Right atrium auricular region (tissue), 2 donors: ENCODE measurements at regions not wholly inside any gene's neighbourhood (a gene's known extent, or its start where the extent isn't known, plus 50 kb on each side); places are given as distances from the start of the nearest gene placed in this dataset.

Experiments used
- DNase-seq: peaks from one replicate; pipeline ENCODE4 v3.0.0-alpha.2; 2019; ENCODE audit warnings: low spot score
- H3K27ac ChIP-seq, 2 donors: fragments of 200-600 bp; sonication (generic); 1 replicate in 1 of 2; 2 replicates in 1 of 2; pipeline ENCODE4 v1.5.1; 2016 to 2019
- H3K27me3 ChIP-seq, 2 donors: fragments of 200-600 bp; sonication (generic); one replicate each; pipeline versions ENCODE4 v1.5.1 to v1.6.0; 2017 to 2019
- H3K36me3 ChIP-seq: fragments of 200-600 bp; sonication (generic); one replicate; pipeline ENCODE4 v1.5.1; 2016
- H3K4me1 ChIP-seq, 2 donors: fragments of 200-600 bp; sonication (generic); one replicate each; pipeline versions ENCODE4 v1.5.1 to v1.6.0; 2017 to 2019
- H3K4me3 ChIP-seq, 2 donors: fragments of 200-600 bp; sonication (generic); 1 replicate in 1 of 2; 2 replicates in 1 of 2; pipeline ENCODE4 v1.5.1; 2017 to 2019; ENCODE audit warnings: mild to moderate bottlenecking in 1 of 2, moderate library complexity in 1 of 2
- H3K9me3 ChIP-seq, 2 donors: fragments of 200-600 bp; sonication (generic); one replicate each; pipeline ENCODE4 v1.5.1; 2019
- TF ChIP-seq, protein P1 (sequence below), 2 donors: fragments of 200-600 bp; sonication (generic); IDR thresholded peaks; one replicate each; pipeline ENCODE4 v1.5.1; 2019; ENCODE audit warnings: antibody characterized with exemption in 2 of 2

DNA sequence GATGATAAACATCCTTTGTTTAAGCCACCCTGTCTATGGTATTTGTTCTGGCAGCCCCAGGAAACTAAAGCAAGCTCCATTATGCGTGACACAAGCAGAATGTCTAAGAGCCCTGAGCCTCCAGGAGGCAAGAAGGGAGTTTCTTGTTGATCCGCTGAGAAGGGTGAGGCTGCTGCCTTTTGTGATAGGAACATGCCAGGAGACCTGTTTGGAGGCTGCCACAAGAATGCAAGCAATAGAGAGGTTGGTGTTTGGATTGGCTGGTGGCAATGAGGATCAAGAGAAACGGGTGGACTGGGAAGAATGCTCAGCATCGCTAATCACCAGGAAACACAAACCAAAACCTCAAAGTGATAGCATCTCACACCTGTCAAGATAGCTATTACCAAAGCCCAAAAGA is 104.8 kb downstream of the ASB7 start:
- peak; percentile 38 for DNase-seq
- Histone ChIP-seq H3K4me3 (no peak overlapping the region), H3K27me3 (no peaks in the 10 kb centered on the region), H3K4me1 (peaks cover 0 to 15% of the 10 kb centered on the region in 2 donors), H3K36me3 (no peaks in the 10 kb centered on the region), H3K9me3 (no peaks in the 10 kb centered on the region), H3K27ac (no peak overlapping the region)
- TF ChIP-seq, protein P1, sequence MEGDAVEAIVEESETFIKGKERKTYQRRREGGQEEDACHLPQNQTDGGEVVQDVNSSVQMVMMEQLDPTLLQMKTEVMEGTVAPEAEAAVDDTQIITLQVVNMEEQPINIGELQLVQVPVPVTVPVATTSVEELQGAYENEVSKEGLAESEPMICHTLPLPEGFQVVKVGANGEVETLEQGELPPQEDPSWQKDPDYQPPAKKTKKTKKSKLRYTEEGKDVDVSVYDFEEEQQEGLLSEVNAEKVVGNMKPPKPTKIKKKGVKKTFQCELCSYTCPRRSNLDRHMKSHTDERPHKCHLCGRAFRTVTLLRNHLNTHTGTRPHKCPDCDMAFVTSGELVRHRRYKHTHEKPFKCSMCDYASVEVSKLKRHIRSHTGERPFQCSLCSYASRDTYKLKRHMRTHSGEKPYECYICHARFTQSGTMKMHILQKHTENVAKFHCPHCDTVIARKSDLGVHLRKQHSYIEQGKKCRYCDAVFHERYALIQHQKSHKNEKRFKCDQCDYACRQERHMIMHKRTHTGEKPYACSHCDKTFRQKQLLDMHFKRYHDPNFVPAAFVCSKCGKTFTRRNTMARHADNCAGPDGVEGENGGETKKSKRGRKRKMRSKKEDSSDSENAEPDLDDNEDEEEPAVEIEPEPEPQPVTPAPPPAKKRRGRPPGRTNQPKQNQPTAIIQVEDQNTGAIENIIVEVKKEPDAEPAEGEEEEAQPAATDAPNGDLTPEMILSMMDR (IDR thresholded peaks at IDR 0.05) = no peak

DNA sequence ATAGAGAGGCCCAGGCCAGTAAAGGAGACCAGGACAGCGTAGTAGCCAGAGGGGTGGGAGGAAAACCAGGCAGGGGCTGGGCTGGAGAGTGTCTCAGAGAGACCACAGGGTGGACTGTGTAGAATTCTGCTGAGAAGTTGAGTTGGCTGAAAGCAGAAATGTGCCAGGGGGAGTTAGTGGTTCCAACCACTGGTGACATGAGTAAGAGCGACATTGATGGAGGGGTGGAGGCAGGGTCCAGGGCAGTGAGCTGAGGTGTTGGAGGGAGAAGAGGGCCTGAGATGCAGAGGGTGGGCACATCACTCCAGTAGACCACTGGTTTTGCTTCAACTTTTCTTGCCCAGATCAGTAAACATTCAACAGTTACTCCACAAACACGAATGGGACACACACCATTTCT is 106.5 kb downstream of the ASB7 start:
- DNase-seq = peak; percentile 32
- Histone ChIP-seq H3K36me3 (no peaks in the 10 kb centered on the region), H3K27ac (no peak overlapping the region), H3K4me1 (peaks cover 0 to 29% of the 10 kb centered on the region in 2 donors), H3K4me3 (no peak overlapping the region), H3K9me3 (no peaks in the 10 kb centered on the region), H3K27me3 (no peaks in the 10 kb centered on the region)
- TF ChIP-seq, protein P1 (IDR thresholded peaks at IDR 0.05) = no peak

DNA sequence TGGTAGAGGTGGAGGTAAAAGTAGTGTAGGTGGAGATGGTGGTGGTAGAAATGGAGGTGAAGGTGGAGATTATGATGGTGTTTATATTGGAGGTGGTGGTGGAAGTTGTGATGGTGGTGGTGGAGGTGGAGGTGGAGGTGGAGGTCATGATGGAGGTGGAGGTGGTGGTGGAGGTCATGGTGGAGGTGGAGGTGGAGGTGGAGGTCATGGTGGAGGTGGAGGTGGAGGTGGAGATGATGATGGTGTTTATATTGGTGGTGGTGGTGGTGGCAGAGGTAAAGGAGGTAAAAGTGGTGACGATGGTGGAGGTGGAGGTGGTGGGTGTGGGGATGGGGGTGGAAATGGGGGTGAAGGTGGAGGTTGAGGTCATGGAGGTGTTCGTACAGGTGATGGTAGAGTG is 107.8 kb downstream of the ASB7 start:
- H3K9me3 ChIP-seq = no peaks in the 10 kb centered on the region

DNA sequence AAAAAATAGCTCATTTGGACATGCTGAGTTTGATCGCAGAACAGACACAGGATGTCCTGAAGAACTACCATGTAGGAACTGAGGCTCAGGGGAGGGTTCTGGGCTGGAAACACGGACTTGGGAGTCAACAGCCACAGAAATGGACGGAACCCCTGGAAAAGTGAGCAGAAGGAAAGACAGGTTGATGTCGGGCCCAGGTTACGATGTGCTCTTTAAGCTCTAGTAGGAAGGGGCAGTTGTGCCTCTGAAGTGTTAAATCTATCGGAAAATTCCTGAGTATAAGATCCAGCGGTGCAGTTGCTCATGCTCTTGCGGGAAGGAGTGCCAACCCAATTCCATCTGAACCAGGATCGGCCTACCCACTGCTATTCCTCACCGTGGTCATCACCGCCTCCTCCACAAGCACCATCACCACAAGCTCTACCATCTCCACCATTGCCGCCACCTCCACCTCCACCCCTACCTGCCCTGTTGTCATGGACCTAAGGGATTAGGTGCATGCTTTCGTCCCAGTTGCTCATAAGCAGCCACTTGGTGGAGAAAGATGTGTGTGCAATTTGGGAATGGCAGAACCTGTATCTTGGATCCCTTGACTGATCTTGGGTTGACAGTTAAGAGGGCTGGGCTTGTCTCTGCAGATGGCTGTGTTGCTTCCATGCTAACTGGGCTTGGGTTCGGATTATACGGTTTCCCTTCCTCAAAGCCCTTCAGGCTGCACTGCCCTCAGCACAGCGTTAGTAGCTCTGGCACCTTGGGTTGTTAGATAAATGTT is 108.5 kb downstream of the ASB7 start:
- no peaks in the 10 kb centered on the region for H3K36me3 ChIP-seq
- peak; percentile 28 for DNase-seq
- H3K4me3 ChIP-seq = no peak overlapping the region
- peaks cover 0 to 44% of the 10 kb centered on the region in 2 donors for H3K4me1 ChIP-seq
- H3K27ac ChIP-seq = no peak overlapping the region
- no peaks in the 10 kb centered on the region for H3K9me3 ChIP-seq
- no peaks in the 10 kb centered on the region for H3K27me3 ChIP-seq
- TF ChIP-seq, protein P1 (IDR thresholded peaks at IDR 0.05) = no peak

More for the DNA sequence above, 107.8 kb downstream of the ASB7 start:
- Histone ChIP-seq H3K4me3 (no peak overlapping the region), H3K27me3 (no peaks in the 10 kb centered on the region), H3K36me3 (no peaks in the 10 kb centered on the region), H3K27ac (no peak overlapping the region), H3K4me1 (peaks cover 0 to 38% of the 10 kb centered on the region in 2 donors)
- TF ChIP-seq, protein P1 (IDR thresholded peaks at IDR 0.05) = no peak
- peak; percentile 4 for DNase-seq

DNA sequence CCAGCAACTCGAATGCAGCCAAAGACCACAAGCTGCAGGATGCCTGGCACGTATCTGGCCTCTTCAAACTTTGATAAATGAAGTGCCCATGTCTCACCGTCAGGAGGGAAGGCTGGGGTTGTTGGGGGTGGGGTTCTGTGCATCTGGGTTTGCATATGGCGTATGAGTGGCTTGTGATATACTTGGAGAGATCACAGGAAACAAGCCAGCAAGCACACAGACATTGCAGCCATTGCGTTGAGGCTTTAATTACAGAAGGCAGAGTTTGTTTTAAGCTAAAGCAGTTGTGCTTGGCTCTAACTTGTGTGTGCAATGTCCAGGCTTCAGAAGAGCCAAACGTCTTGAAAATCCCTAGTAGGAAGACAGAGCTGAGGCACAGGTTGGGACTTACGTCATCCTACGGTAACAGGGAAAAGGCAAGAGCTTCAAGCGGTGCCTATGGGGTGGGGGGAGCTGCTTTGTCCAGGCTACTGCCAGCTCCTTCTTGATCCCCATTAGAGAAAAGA is 109.2 kb downstream of the ASB7 start:
- Histone ChIP-seq H3K4me1 (peaks cover 0 to 50% of the 10 kb centered on the region in 2 donors), H3K9me3 (no peaks in the 10 kb centered on the region), H3K36me3 (no peaks in the 10 kb centered on the region), H3K4me3 (no peak overlapping the region), H3K27ac (peak overlapping the region; percentile 56 to 77), H3K27me3 (no peaks in the 10 kb centered on the region)
- TF ChIP-seq, protein P1 (IDR thresholded peaks at IDR 0.05) = no peak
- DNase-seq = peak; percentile 56
